ENCODE measurements at regions not wholly inside any gene's neighbourhood (a gene's known extent, or its start where the extent isn't known, plus 50 kb on each side); places are given as distances from the start of the nearest gene placed in this dataset.

- FAIRE-seq = no peak
- no peaks in the 10 kb centered on the region for H3K27me3 ChIP-seq (ENCODE audit: control insufficient read depth in 2 of 2, insufficient read depth in 2 of 2, low read length in 2 of 2)
- dilution Hi-C loops (cut with MboI; ENCODE audit: extremely low pct_ligation_motif_present, low sequenced_read_pairs) = no loop called here
These were observed 214.4 kb downstream of the ETS1 start for GRCh38 chr11:128372977-128373376.

GRCh38 chr11:128367573-128367972 is 219.8 kb downstream of the ETS1 start:
- ChIA-PET CTCF (interaction anchor here (0.8 to 1.4 kb wide), 2 partner anchors 8 to 9 kb away, joined by 3 read pairs; no protein-coding TSS in a partner anchor), POLR2A (no interaction called here)
- H3K9me1 ChIP-seq (replicated peaks; ENCODE audit: control insufficient read depth, extremely low read depth, insufficient read depth, low read length) = no peaks in the 10 kb centered on the region
- intact Hi-C loops (cut with micrococcal nuclease) (no loop called here), dilution Hi-C loops (cut with MboI; ENCODE audit: extremely low pct_ligation_motif_present, low sequenced_read_pairs) (no loop called here)
- no peaks in the 10 kb centered on the region for H3K9me3 ChIP-seq (replicated peaks; ENCODE audit: control insufficient read depth, insufficient read depth, low read length)
- DNase-seq (ENCODE audit: low read depth, low spot score) (no peak), FAIRE-seq (no peak)
- no TSS peak for BruUV-seq (replicated peaks)
- no peak overlapping the region for H3K4me3 ChIP-seq (replicated peaks in 1 of 3; ENCODE audit: insufficient read depth in 1 of 3, low read depth in 1 of 3, low read length in 3 of 3)
- TF ChIP-seq FOS (IDR thresholded peaks at IDR 0.05; ENCODE audit: borderline replicate concordance, insufficient read depth, low read length) = no peak
- TF ChIP-seq JUN (IDR thresholded peaks at IDR 0.05; ENCODE audit: borderline replicate concordance, insufficient read depth, insufficient read length, low read depth) = no peak
- no peak for TF ChIP-seq POLR2A (IDR thresholded peaks at IDR 0.05; ENCODE audit: low read depth, low read length)
- no peak for TF ChIP-seq GATA2 (IDR thresholded peaks at IDR 0.05; ENCODE audit: insufficient read depth, insufficient read length, low read depth, low read length)
- no peak for TF ChIP-seq EZH2 (IDR thresholded peaks at IDR 0.05; ENCODE audit: borderline replicate concordance, low read depth, low read length, severe bottlenecking)
- TF ChIP-seq POLR2AphosphoS5 (IDR thresholded peaks at IDR 0.05; ENCODE audit: insufficient read depth, low read depth, low read length) = no peak
- no peak for TF ChIP-seq MYC (IDR thresholded peaks at IDR 0.05; ENCODE audit: low read depth, low read length)
- TF ChIP-seq, protein P1, sequence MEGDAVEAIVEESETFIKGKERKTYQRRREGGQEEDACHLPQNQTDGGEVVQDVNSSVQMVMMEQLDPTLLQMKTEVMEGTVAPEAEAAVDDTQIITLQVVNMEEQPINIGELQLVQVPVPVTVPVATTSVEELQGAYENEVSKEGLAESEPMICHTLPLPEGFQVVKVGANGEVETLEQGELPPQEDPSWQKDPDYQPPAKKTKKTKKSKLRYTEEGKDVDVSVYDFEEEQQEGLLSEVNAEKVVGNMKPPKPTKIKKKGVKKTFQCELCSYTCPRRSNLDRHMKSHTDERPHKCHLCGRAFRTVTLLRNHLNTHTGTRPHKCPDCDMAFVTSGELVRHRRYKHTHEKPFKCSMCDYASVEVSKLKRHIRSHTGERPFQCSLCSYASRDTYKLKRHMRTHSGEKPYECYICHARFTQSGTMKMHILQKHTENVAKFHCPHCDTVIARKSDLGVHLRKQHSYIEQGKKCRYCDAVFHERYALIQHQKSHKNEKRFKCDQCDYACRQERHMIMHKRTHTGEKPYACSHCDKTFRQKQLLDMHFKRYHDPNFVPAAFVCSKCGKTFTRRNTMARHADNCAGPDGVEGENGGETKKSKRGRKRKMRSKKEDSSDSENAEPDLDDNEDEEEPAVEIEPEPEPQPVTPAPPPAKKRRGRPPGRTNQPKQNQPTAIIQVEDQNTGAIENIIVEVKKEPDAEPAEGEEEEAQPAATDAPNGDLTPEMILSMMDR (IDR thresholded peaks at IDR 0.05; ENCODE audit: extremely low read depth in 1 of 2, insufficient read depth in 1 of 2, low read depth in 1 of 2, low read length in 2 of 2) = no peak
- TF ChIP-seq, protein P2, sequence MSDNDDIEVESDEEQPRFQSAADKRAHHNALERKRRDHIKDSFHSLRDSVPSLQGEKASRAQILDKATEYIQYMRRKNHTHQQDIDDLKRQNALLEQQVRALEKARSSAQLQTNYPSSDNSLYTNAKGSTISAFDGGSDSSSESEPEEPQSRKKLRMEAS (IDR thresholded peaks at IDR 0.05; ENCODE audit: insufficient read depth, insufficient read length) = no peak
- no peaks in the 10 kb centered on the region for H3K4me1 ChIP-seq (ENCODE audit: control insufficient read depth, extremely low read depth, insufficient read depth, low read length)
- H3K36me3 ChIP-seq (ENCODE audit: control insufficient read depth in 2 of 2, extremely low read depth in 1 of 2, insufficient read depth in 2 of 2, low read length in 2 of 2) = no peaks in the 10 kb centered on the region
- H3K4me2 ChIP-seq (ENCODE audit: insufficient read depth, low read length) = no peak overlapping the region
- no peaks in the 10 kb centered on the region for H3K27me3 ChIP-seq (ENCODE audit: control insufficient read depth in 2 of 2, insufficient read depth in 2 of 2, low read length in 2 of 2)
- no peaks in the 10 kb centered on the region for H3K79me2 ChIP-seq (ENCODE audit: control insufficient read depth, insufficient read depth, low read length)
- no peaks in the 10 kb centered on the region for H4K20me1 ChIP-seq (replicated peaks; ENCODE audit: control insufficient read depth, extremely low read depth, insufficient read depth, low read length)
- no peak overlapping the region for H2AFZ ChIP-seq (ENCODE audit: low read depth, low read length)
- H3K27ac ChIP-seq (ENCODE audit: insufficient read depth, low read depth, low read length) = no peak overlapping the region
- H3K9ac ChIP-seq (replicated peaks; ENCODE audit: extremely low read depth, insufficient read depth, low read length) = no peak overlapping the region

More at GRCh38 chr11:128372977-128373376, 214.4 kb downstream of the ETS1 start:
- POLR2A ChIA-PET = no interaction called here
- TF ChIP-seq FOS (IDR thresholded peaks at IDR 0.05; ENCODE audit: borderline replicate concordance, insufficient read depth, low read length) (no peak), JUN (IDR thresholded peaks at IDR 0.05; ENCODE audit: borderline replicate concordance, insufficient read depth, insufficient read length, low read depth) (no peak), MYC (IDR thresholded peaks at IDR 0.05; ENCODE audit: low read depth, low read length) (no peak)
- Histone ChIP-seq H3K4me3 (replicated peaks in 1 of 3; ENCODE audit: insufficient read depth in 1 of 3, low read depth in 1 of 3, low read length in 3 of 3) (no peak overlapping the region), H3K79me2 (ENCODE audit: control insufficient read depth, insufficient read depth, low read length) (no peaks in the 10 kb centered on the region), H2AFZ (ENCODE audit: low read depth, low read length) (no peak overlapping the region), H3K9me1 (replicated peaks; ENCODE audit: control insufficient read depth, extremely low read depth, insufficient read depth, low read length) (no peaks in the 10 kb centered on the region), H3K27ac (ENCODE audit: insufficient read depth, low read depth, low read length) (no peak overlapping the region), H4K20me1 (replicated peaks; ENCODE audit: control insufficient read depth, extremely low read depth, insufficient read depth, low read length) (no peaks in the 10 kb centered on the region), H3K36me3 (ENCODE audit: control insufficient read depth in 2 of 2, extremely low read depth in 1 of 2, insufficient read depth in 2 of 2, low read length in 2 of 2) (no peaks in the 10 kb centered on the region), H3K9me3 (replicated peaks; ENCODE audit: control insufficient read depth, insufficient read depth, low read length) (no peaks in the 10 kb centered on the region), H3K4me2 (ENCODE audit: insufficient read depth, low read length) (no peak overlapping the region), H3K4me1 (ENCODE audit: control insufficient read depth, extremely low read depth, insufficient read depth, low read length) (peaks cover 7% of the 10 kb centered on the region), H3K9ac (replicated peaks; ENCODE audit: extremely low read depth, insufficient read depth, low read length) (no peak overlapping the region)
- no peak for DNase-seq (ENCODE audit: low read depth, low spot score)
- CTCF ChIA-PET = interaction anchor here (1.3 kb wide), 1 partner anchor 10 kb away, joined by 8 read pairs; no protein-coding TSS in a partner anchor
- intact Hi-C loops (cut with micrococcal nuclease) = no loop called here
- BruUV-seq (replicated peaks) = no TSS peak

Data from endothelial cell of umbilical vein (primary cell).